GM12875 (cell line): ENCODE measurements at regions not wholly inside any gene's neighbourhood (a gene's known extent, or its start where the extent isn't known, plus 50 kb on each side); places are given as distances from the start of the nearest gene placed in this dataset.

Source experiments
- H3K4me3 ChIP-seq: one replicate; pipeline ENCODE4 v1.5.1; 2011; ENCODE audit warnings: low read depth, low read length, control low read depth
- CTCF ChIP-seq: IDR thresholded peaks from 2 replicates; pipeline ENCODE4 v1.5.1; 2011; ENCODE audit warnings: low read depth, mild to moderate bottlenecking, control low read depth, inconsistent platforms, low read length, moderate library complexity, borderline replicate concordance; ENCODE audit not compliant: insufficient read depth

GRCh38 chr15:61701455-61701854 is 358.8 kb downstream of the VPS13C start:
- TF ChIP-seq CTCF: no peak
- H3K4me3 ChIP-seq: no peak overlapping the region

- no peak overlapping the region for H3K4me3 ChIP-seq
- no peak for TF ChIP-seq CTCF
These were observed 359.4 kb downstream of the VPS13C start for GRCh38 chr15:61700803-61701202.

DNA sequence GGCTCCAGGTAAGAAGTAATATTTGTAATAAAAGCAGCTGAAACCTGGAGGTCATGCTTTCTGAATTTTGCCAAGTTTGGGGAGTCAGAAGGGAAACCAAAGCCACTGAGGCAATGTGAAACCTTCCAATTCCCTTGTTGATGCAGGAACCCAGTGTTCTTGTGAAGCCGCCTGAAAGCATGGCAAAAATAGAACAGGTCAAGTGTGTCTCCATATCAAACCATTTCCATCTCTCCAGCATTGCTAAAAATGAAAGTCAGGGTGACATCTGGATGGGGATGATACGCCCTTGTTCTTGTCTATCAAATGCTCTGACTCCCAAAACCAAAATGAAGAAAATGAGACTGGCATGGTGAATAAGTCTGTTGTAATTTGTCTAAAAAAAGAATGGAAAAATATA is 362.5 kb downstream of the VPS13C start:
- TF ChIP-seq CTCF: no peak

DNA sequence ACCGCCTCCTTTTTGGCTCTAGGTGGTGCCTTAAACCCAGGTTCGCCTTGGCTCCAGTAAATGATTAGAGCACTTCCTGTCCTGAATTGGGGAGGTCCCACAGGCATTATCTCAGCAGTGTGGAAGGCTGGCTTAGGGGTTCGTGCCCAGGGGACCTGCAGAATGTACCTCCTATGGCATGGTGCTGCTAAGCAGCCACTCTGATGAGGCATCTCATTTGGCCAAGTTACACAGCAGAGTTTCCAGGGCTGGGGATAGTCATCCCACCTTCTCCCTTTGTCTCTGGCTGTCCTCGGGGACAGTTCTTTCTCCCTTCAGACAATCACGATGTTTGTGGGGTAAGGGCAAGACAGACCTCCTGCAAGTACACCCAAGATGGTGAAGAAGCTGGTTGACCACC is 371.2 kb downstream of the VPS13C start:
- H3K4me3 ChIP-seq: no peak overlapping the region
- no peak for TF ChIP-seq CTCF

More for the DNA sequence above, 362.5 kb downstream of the VPS13C start:
- no peak overlapping the region for H3K4me3 ChIP-seq

DNA sequence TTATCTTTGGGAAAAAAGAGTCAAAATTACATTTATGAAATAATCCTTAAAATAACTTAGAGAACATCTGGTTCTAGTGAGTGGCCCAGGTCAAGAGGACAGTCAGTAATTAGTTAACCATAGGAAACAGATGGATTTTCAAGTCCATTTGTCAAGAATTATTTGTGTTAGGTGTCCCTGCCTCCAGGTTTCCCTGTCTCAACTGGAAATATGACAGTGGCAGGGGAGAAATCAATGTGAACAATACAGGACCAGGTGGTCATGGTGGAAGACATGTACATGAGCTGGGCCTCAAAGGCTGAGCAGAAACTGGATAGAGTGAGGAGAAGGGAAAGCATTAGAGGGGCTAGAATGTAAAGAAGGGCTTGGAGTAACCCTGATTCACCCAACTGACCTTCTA is 372.6 kb downstream of the VPS13C start:
- H3K4me3 ChIP-seq: no peak overlapping the region
- TF ChIP-seq CTCF: no peak

DNA sequence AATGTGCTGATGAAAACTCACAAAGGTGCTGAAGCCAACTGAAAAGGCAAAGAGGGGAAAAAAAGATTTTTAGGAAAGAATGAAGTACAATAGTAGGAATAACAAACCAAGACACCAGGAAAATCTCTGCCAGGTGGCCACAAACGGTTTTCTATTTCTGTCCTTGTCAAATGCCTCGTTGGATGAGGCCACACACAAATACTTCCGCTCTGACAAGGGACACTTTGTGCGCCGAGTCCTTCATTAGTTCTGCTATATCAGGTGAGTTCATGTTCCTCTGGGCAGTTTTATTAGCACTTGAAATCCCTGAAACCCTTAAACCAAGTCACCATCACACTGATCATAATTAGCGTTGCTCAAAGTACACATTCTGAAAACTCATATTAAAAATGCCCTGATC is 373.1 kb downstream of the VPS13C start:
- no peak overlapping the region for H3K4me3 ChIP-seq
- TF ChIP-seq CTCF: no peak

DNA sequence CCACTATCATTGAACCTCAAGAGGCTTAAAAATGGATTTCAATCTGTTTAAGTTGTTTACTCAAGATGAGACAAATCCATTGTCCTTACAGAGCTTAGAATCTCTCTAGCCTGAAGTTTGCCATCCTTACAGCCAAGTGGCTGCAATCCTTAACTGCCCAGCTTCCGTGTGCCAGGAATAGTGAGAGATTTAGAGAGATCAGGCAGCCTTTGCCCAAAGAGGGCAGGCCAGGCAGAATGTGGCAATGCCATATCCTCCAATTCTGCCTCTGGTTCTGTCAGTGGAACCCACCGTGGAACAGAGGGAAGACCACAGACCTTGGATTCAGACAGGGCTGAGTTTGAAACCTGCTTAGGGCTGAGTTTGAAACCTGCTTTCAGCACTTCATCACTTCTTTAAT is 374.3 kb downstream of the VPS13C start:
- TF ChIP-seq CTCF: no peak

More for the DNA sequence above, 374.3 kb downstream of the VPS13C start:
- H3K4me3 ChIP-seq: no peak overlapping the region
